ENCODE measurements at regions not wholly inside any gene's neighbourhood (a gene's known extent, or its start where the extent isn't known, plus 50 kb on each side); places are given as distances from the start of the nearest gene placed in this dataset.

DNA sequence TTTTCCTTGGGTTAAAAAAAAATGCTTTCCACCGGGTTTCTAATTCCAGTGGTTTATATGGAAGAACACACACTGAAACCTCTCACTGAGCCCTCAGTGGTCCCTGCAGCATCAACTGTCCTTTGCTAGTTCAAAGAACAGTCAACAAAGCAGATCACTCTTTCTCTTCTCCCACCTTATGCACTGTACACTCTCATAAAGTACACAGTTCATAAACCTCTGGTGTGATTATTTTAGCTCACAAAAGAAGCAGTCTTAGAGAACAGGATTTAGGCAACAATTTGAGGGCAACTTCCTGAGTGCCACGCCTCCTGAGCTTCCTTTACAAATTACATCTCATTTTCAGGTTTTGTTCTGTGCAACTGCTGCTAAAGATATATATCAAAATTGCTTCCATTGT is 728.4 kb upstream of the GOLIM4 start:
- DNase-seq (ENCODE audit: insufficient read length, low spot score, missing footprints): no peak

DNA sequence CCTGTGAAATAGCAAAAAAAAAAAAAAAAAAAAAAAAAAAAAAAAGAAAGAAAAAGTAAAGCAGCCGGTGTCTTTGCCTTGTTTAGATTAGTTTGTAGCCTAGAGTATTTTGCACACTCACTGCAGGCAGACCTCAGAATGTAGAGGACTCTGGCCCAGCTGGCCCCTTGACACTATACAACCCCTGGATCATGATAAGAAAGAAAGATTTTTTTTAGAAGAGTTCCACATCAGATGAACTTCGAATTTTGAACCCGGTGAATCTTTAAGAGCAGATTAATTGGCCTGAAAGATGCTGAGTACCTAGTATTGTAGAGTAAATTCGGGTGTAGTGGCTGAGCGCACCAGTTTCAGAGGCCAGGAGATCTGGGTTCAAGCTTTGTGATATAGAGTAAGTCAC is 727.7 kb upstream of the GOLIM4 start:
- no peaks in the 10 kb centered on the region for H3K4me1 ChIP-seq (ENCODE audit: insufficient read depth, low read length)
- H3K27ac ChIP-seq (ENCODE audit: low read depth, low read length): no peak overlapping the region
- no peaks in the 10 kb centered on the region for H3K27me3 ChIP-seq (ENCODE audit: insufficient read depth, low read length)
- H3K4me3 ChIP-seq (ENCODE audit: insufficient read depth, low read length): no peak overlapping the region
- no peaks in the 10 kb centered on the region for H3K9me3 ChIP-seq (ENCODE audit: low read depth, low read length)
- no peaks in the 10 kb centered on the region for H4K20me1 ChIP-seq (ENCODE audit: insufficient read depth, low read length)
- H3K4me2 ChIP-seq (ENCODE audit: insufficient read depth, low read length): no peak overlapping the region
- DNase-seq (ENCODE audit: insufficient read length, low spot score, missing footprints): no peak
- no peaks in the 10 kb centered on the region for H3K79me2 ChIP-seq (ENCODE audit: insufficient read depth, low read length)
- TF ChIP-seq, protein P1, sequence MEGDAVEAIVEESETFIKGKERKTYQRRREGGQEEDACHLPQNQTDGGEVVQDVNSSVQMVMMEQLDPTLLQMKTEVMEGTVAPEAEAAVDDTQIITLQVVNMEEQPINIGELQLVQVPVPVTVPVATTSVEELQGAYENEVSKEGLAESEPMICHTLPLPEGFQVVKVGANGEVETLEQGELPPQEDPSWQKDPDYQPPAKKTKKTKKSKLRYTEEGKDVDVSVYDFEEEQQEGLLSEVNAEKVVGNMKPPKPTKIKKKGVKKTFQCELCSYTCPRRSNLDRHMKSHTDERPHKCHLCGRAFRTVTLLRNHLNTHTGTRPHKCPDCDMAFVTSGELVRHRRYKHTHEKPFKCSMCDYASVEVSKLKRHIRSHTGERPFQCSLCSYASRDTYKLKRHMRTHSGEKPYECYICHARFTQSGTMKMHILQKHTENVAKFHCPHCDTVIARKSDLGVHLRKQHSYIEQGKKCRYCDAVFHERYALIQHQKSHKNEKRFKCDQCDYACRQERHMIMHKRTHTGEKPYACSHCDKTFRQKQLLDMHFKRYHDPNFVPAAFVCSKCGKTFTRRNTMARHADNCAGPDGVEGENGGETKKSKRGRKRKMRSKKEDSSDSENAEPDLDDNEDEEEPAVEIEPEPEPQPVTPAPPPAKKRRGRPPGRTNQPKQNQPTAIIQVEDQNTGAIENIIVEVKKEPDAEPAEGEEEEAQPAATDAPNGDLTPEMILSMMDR (IDR thresholded peaks at IDR 0.05; ENCODE audit: extremely low read depth, low read depth, low read length): no peak
- H2AFZ ChIP-seq (ENCODE audit: low read length): no peak overlapping the region
- no peaks in the 10 kb centered on the region for H3K36me3 ChIP-seq (ENCODE audit: insufficient read depth, low read length)

More for the DNA sequence above, 728.4 kb upstream of the GOLIM4 start:
- Histone ChIP-seq H3K4me2 (ENCODE audit: insufficient read depth, low read length) (no peak overlapping the region), H3K79me2 (ENCODE audit: insufficient read depth, low read length) (no peaks in the 10 kb centered on the region), H3K4me3 (ENCODE audit: insufficient read depth, low read length) (no peak overlapping the region), H3K4me1 (ENCODE audit: insufficient read depth, low read length) (no peaks in the 10 kb centered on the region), H3K36me3 (ENCODE audit: insufficient read depth, low read length) (no peaks in the 10 kb centered on the region), H3K27me3 (ENCODE audit: insufficient read depth, low read length) (no peaks in the 10 kb centered on the region), H3K9me3 (ENCODE audit: low read depth, low read length) (no peaks in the 10 kb centered on the region), H2AFZ (ENCODE audit: low read length) (no peak overlapping the region), H3K27ac (ENCODE audit: low read depth, low read length) (no peak overlapping the region), H4K20me1 (ENCODE audit: insufficient read depth, low read length) (no peaks in the 10 kb centered on the region)
- TF ChIP-seq, protein P1 (IDR thresholded peaks at IDR 0.05; ENCODE audit: extremely low read depth, low read depth, low read length): no peak

DNA sequence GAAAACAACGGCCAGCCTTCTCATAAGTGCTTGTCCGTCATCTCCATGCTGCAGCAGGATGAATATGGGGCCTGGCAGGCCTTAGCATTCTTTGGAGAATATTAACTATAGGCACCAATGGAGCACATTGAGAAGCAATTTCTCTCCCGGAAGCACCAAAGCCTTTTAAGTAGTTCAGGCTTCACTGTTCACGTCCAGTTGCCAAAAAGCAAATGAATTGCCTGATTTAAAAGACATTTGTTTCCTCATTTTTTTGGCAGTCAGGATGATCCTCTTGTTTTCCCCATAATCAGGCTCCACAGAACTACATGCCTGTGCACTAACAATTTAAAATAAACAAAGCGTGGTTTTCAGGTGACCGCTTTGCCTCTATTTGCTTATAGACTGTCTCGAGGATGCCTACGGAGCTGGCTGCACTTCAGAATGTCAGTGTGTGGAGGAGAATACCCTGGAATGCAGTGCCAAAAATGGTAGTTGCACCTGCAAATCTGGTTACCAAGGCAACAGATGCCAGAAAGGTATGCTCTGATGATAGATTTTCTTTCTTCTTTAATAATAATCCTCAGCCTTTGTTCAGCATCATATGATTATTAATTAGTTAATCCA is 725.2 kb upstream of the GOLIM4 start:
- Histone ChIP-seq H3K9me3 (ENCODE audit: low read depth, low read length) (no peaks in the 10 kb centered on the region), H3K36me3 (ENCODE audit: insufficient read depth, low read length) (no peaks in the 10 kb centered on the region), H3K4me2 (ENCODE audit: insufficient read depth, low read length) (no peak overlapping the region), H3K79me2 (ENCODE audit: insufficient read depth, low read length) (no peaks in the 10 kb centered on the region), H3K27ac (ENCODE audit: low read depth, low read length) (no peak overlapping the region), H3K27me3 (ENCODE audit: insufficient read depth, low read length) (no peaks in the 10 kb centered on the region), H2AFZ (ENCODE audit: low read length) (no peak overlapping the region), H3K4me3 (ENCODE audit: insufficient read depth, low read length) (no peak overlapping the region), H4K20me1 (ENCODE audit: insufficient read depth, low read length) (no peaks in the 10 kb centered on the region), H3K4me1 (ENCODE audit: insufficient read depth, low read length) (no peaks in the 10 kb centered on the region)
- DNase-seq (ENCODE audit: insufficient read length, low spot score, missing footprints): no peak
- TF ChIP-seq, protein P1 (IDR thresholded peaks at IDR 0.05; ENCODE audit: extremely low read depth, low read depth, low read length): no peak

DNA sequence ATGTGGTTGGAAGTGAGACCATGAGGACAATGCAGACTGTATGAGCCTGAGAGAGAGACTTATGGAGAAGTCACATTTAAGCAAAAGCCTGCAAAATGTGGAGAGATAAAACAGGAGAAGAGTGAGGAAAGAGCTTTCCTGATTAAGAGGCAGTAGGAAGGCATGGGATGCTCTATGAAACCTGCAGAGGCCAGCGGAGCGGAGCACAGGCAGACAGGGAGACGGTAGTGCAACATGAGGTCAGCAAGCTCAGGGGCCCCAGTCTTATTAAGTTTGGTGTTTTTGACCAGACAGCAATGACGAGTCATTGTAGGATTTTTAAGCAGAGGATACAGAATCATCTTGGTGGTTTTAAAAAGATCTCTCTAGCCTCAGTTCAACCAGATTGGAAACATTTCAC is 721.5 kb upstream of the GOLIM4 start:
- Histone ChIP-seq H2AFZ (ENCODE audit: low read length) (no peak overlapping the region), H3K4me3 (ENCODE audit: insufficient read depth, low read length) (no peak overlapping the region), H4K20me1 (ENCODE audit: insufficient read depth, low read length) (no peaks in the 10 kb centered on the region), H3K27me3 (ENCODE audit: insufficient read depth, low read length) (no peaks in the 10 kb centered on the region), H3K4me1 (ENCODE audit: insufficient read depth, low read length) (no peaks in the 10 kb centered on the region), H3K27ac (ENCODE audit: low read depth, low read length) (no peak overlapping the region), H3K36me3 (ENCODE audit: insufficient read depth, low read length) (no peaks in the 10 kb centered on the region), H3K4me2 (ENCODE audit: insufficient read depth, low read length) (no peak overlapping the region), H3K79me2 (ENCODE audit: insufficient read depth, low read length) (no peaks in the 10 kb centered on the region), H3K9me3 (ENCODE audit: low read depth, low read length) (no peaks in the 10 kb centered on the region)
- TF ChIP-seq, protein P1 (IDR thresholded peaks at IDR 0.05; ENCODE audit: extremely low read depth, low read depth, low read length): no peak
- DNase-seq (ENCODE audit: insufficient read length, low spot score, missing footprints): no peak
